ENCODE measurements at regions not wholly inside any gene's neighbourhood (a gene's known extent, or its start where the extent isn't known, plus 50 kb on each side); places are given as distances from the start of the nearest gene placed in this dataset.

- TF ChIP-seq POLR2AphosphoS5 (IDR thresholded peaks at IDR 0.05; ENCODE audit: low read depth) (no peak), CTCF (IDR thresholded peaks at IDR 0.05; ENCODE audit: insufficient read depth, low read length) (no peak)
These were observed 153.1 kb upstream of the VCX start for GRCh38 chrX:7689791-7690412.
